ENCODE measurements at regions not wholly inside any gene's neighbourhood (a gene's known extent, or its start where the extent isn't known, plus 50 kb on each side); places are given as distances from the start of the nearest gene placed in this dataset.

GRCh38 chrX:137426695-137427425 lies 139.1 kb upstream of the ZIC3 start:
- Histone ChIP-seq H3K36me3 (ENCODE audit: control insufficient read depth in 1 of 2, insufficient read depth in 2 of 2, low read length in 2 of 2) (no peaks in the 10 kb centered on the region), H3K18ac (ENCODE audit: low read length) (no peak overlapping the region), H3K79me1 (ENCODE audit: low read length) (no peaks in the 10 kb centered on the region), H3K79me2 (ENCODE audit: control insufficient read depth, insufficient read depth, low read length, poor library complexity) (no peaks in the 10 kb centered on the region), H3K27ac (ENCODE audit: low read depth, low read length) (no peak overlapping the region), H4K12ac (ENCODE audit: low read depth, low read length) (no peak overlapping the region), H2AFZ (ENCODE audit: insufficient read depth, low read length, poor library complexity) (no peak overlapping the region), H2BK120ac (ENCODE audit: insufficient read depth, low read length, poor library complexity) (no peak overlapping the region), H2BK12ac (ENCODE audit: low read length) (no peak overlapping the region), H4K91ac (ENCODE audit: low read depth, low read length) (no peak overlapping the region), H3K4me1 (ENCODE audit: control insufficient read depth in 1 of 2, insufficient read depth in 2 of 2, low read length in 2 of 2) (peaks cover 0 to 14% of the 10 kb centered on the region in 2 experiments), H3K4me2 (ENCODE audit: low read length) (peak overlapping the region; percentile 30), H3K4ac (ENCODE audit: low read depth, low read length) (no peak overlapping the region), H3K9me3 (ENCODE audit: insufficient read depth, low read depth, low read length) (no peaks in the 10 kb centered on the region), H3K23ac (ENCODE audit: low read length) (no peak overlapping the region), H3K14ac (ENCODE audit: low read length) (no peak overlapping the region), H3K27me3 (ENCODE audit: insufficient read depth, low read length) (peaks cover 27% of the 10 kb centered on the region), H3K9ac (ENCODE audit: low read length) (no peak overlapping the region), H2BK5ac (ENCODE audit: low read depth, low read length, poor library complexity) (no peak overlapping the region), H3K4me3 (ENCODE audit: low read depth, low read length) (no peak overlapping the region), H2AK5ac (ENCODE audit: low read length) (no peak overlapping the region), H4K8ac (ENCODE audit: low read depth, low read length) (no peak overlapping the region)
- DNase-seq = no peak
- no CpG with 5 or more reads among the region's 37 CpGs for WGBS (ENCODE audit: extremely low coverage, insufficient coverage, insufficient read length)

- WGBS (ENCODE audit: extremely low coverage, insufficient coverage, insufficient read length) = no CpG with 5 or more reads among the region's 9 CpGs
- H4K8ac ChIP-seq (ENCODE audit: low read depth, low read length) = no peak overlapping the region
- no peaks in the 10 kb centered on the region for H3K9me3 ChIP-seq (ENCODE audit: insufficient read depth, low read depth, low read length)
- no peak overlapping the region for H4K12ac ChIP-seq (ENCODE audit: low read depth, low read length)
- no peak overlapping the region for H4K91ac ChIP-seq (ENCODE audit: low read depth, low read length)
- H3K4me1 ChIP-seq (ENCODE audit: control insufficient read depth in 1 of 2, insufficient read depth in 2 of 2, low read length in 2 of 2) = peaks cover 0 to 14% of the 10 kb centered on the region in 2 experiments
- no peak overlapping the region for H2BK120ac ChIP-seq (ENCODE audit: insufficient read depth, low read length, poor library complexity)
- no peak overlapping the region for H3K4me2 ChIP-seq (ENCODE audit: low read length)
- H3K18ac ChIP-seq (ENCODE audit: low read length) = no peak overlapping the region
- H2AK5ac ChIP-seq (ENCODE audit: low read length) = no peak overlapping the region
- H2BK5ac ChIP-seq (ENCODE audit: low read depth, low read length, poor library complexity) = no peak overlapping the region
- H3K9ac ChIP-seq (ENCODE audit: low read length) = no peak overlapping the region
- H3K27ac ChIP-seq (ENCODE audit: low read depth, low read length) = no peak overlapping the region
- no peak overlapping the region for H3K23ac ChIP-seq (ENCODE audit: low read length)
- peaks cover 27% of the 10 kb centered on the region for H3K27me3 ChIP-seq (ENCODE audit: insufficient read depth, low read length)
- no peak for DNase-seq
- no peak overlapping the region for H3K4ac ChIP-seq (ENCODE audit: low read depth, low read length)
- no peaks in the 10 kb centered on the region for H3K79me2 ChIP-seq (ENCODE audit: control insufficient read depth, insufficient read depth, low read length, poor library complexity)
- no peaks in the 10 kb centered on the region for H3K79me1 ChIP-seq (ENCODE audit: low read length)
- H2AFZ ChIP-seq (ENCODE audit: insufficient read depth, low read length, poor library complexity) = no peak overlapping the region
- no peak overlapping the region for H2BK12ac ChIP-seq (ENCODE audit: low read length)
- no peak overlapping the region for H3K4me3 ChIP-seq (ENCODE audit: low read depth, low read length)
- no peak overlapping the region for H3K14ac ChIP-seq (ENCODE audit: low read length)
- no peaks in the 10 kb centered on the region for H3K36me3 ChIP-seq (ENCODE audit: control insufficient read depth in 1 of 2, insufficient read depth in 2 of 2, low read length in 2 of 2)
Observed at GRCh38 chrX:137425986-137426385, 139.9 kb upstream of the ZIC3 start.

GRCh38 chrX:137425273-137425902 lies 140.5 kb upstream of the ZIC3 start:
- Histone ChIP-seq H3K9ac (ENCODE audit: low read length) (no peak overlapping the region), H3K79me1 (ENCODE audit: low read length) (no peaks in the 10 kb centered on the region), H2AK5ac (ENCODE audit: low read length) (no peak overlapping the region), H4K8ac (ENCODE audit: low read depth, low read length) (no peak overlapping the region), H3K4me2 (ENCODE audit: low read length) (no peak overlapping the region), H3K4ac (ENCODE audit: low read depth, low read length) (no peak overlapping the region), H2BK5ac (ENCODE audit: low read depth, low read length, poor library complexity) (no peak overlapping the region), H3K36me3 (ENCODE audit: control insufficient read depth in 1 of 2, insufficient read depth in 2 of 2, low read length in 2 of 2) (no peaks in the 10 kb centered on the region), H3K4me1 (ENCODE audit: control insufficient read depth in 1 of 2, insufficient read depth in 2 of 2, low read length in 2 of 2) (peaks cover 0 to 14% of the 10 kb centered on the region in 2 experiments), H3K9me3 (ENCODE audit: insufficient read depth, low read depth, low read length) (no peaks in the 10 kb centered on the region), H2BK12ac (ENCODE audit: low read length) (no peak overlapping the region), H3K27me3 (ENCODE audit: insufficient read depth, low read length) (peaks cover 27% of the 10 kb centered on the region), H3K23ac (ENCODE audit: low read length) (no peak overlapping the region), H3K18ac (ENCODE audit: low read length) (no peak overlapping the region), H4K91ac (ENCODE audit: low read depth, low read length) (no peak overlapping the region), H3K4me3 (ENCODE audit: low read depth, low read length) (no peak overlapping the region), H2AFZ (ENCODE audit: insufficient read depth, low read length, poor library complexity) (no peak overlapping the region), H4K12ac (ENCODE audit: low read depth, low read length) (no peak overlapping the region), H2BK120ac (ENCODE audit: insufficient read depth, low read length, poor library complexity) (no peak overlapping the region), H3K14ac (ENCODE audit: low read length) (no peak overlapping the region), H3K27ac (ENCODE audit: low read depth, low read length) (no peak overlapping the region), H3K79me2 (ENCODE audit: control insufficient read depth, insufficient read depth, low read length, poor library complexity) (no peaks in the 10 kb centered on the region)
- no peak for DNase-seq
- WGBS (ENCODE audit: extremely low coverage, insufficient coverage, insufficient read length) = no CpG with 5 or more reads among the region's 25 CpGs

- no peak overlapping the region for H2BK5ac ChIP-seq (ENCODE audit: low read depth, low read length, poor library complexity)
- H3K27ac ChIP-seq (ENCODE audit: low read depth, low read length) = no peak overlapping the region
- H3K79me2 ChIP-seq (ENCODE audit: control insufficient read depth, insufficient read depth, low read length, poor library complexity) = no peaks in the 10 kb centered on the region
- H3K9me3 ChIP-seq (ENCODE audit: insufficient read depth, low read depth, low read length) = no peaks in the 10 kb centered on the region
- no peak overlapping the region for H2AFZ ChIP-seq (ENCODE audit: insufficient read depth, low read length, poor library complexity)
- H3K23ac ChIP-seq (ENCODE audit: low read length) = no peak overlapping the region
- peaks cover 23% of the 10 kb centered on the region for H3K27me3 ChIP-seq (ENCODE audit: insufficient read depth, low read length)
- H3K9ac ChIP-seq (ENCODE audit: low read length) = no peak overlapping the region
- no peak overlapping the region for H2BK12ac ChIP-seq (ENCODE audit: low read length)
- peak overlapping the region; percentile 54 for H3K4me2 ChIP-seq (ENCODE audit: low read length)
- H2AK5ac ChIP-seq (ENCODE audit: low read length) = no peak overlapping the region
- no peak for DNase-seq
- H3K4me3 ChIP-seq (ENCODE audit: low read depth, low read length) = no peak overlapping the region
- no peaks in the 10 kb centered on the region for H3K36me3 ChIP-seq (ENCODE audit: control insufficient read depth in 1 of 2, insufficient read depth in 2 of 2, low read length in 2 of 2)
- H4K8ac ChIP-seq (ENCODE audit: low read depth, low read length) = no peak overlapping the region
- no peaks in the 10 kb centered on the region for H3K79me1 ChIP-seq (ENCODE audit: low read length)
- WGBS (ENCODE audit: extremely low coverage, insufficient coverage, insufficient read length) = no CpG with 5 or more reads among the region's 15 CpGs
- H2BK120ac ChIP-seq (ENCODE audit: insufficient read depth, low read length, poor library complexity) = no peak overlapping the region
- H3K18ac ChIP-seq (ENCODE audit: low read length) = no peak overlapping the region
- H3K14ac ChIP-seq (ENCODE audit: low read length) = no peak overlapping the region
- H3K4ac ChIP-seq (ENCODE audit: low read depth, low read length) = no peak overlapping the region
- no peak overlapping the region for H4K91ac ChIP-seq (ENCODE audit: low read depth, low read length)
- H4K12ac ChIP-seq (ENCODE audit: low read depth, low read length) = no peak overlapping the region
- peaks cover 0 to 14% of the 10 kb centered on the region in 2 experiments for H3K4me1 ChIP-seq (ENCODE audit: control insufficient read depth in 1 of 2, insufficient read depth in 2 of 2, low read length in 2 of 2)
Observed at GRCh38 chrX:137424679-137425078, 141.2 kb upstream of the ZIC3 start.
